Naive thymus-derived CD8-positive, alpha-beta T cell (primary cell): ENCODE measurements at regions not wholly inside any gene's neighbourhood (a gene's known extent, or its start where the extent isn't known, plus 50 kb on each side); places are given as distances from the start of the nearest gene placed in this dataset.

ENCODE experiments used
- ATAC-seq, 2 donors: fragments of 150-1000 bp; cut with Tn5 transposase in 1 of 2; sonication (Bioruptor Pico), chemical (Tn5 transposase) in 1 of 2; 1 replicate in 1 of 2; 2 replicates in 1 of 2; pipeline ENCODE4 v1.10.0; 2021; ENCODE audit warnings: mild to moderate bottlenecking in 2 of 2, moderate library complexity in 2 of 2
- POLR2A ChIA-PET: fragments of 350-600 bp; sonication (Branson Sonifier 250); formaldehyde crosslinking; loops from one replicate; lab custom pipeline; 2021; ENCODE audit warnings: antibody characterized with exemption; lab: Charles Lee
- DNase-seq, 10 donors: peaks; one replicate each; pipeline versions ENCODE4 v3.0.0 to v3.0.0-alpha.2; 2020 to 2022
- H3K27ac Mint-ChIP-seq, 10 donors: one replicate each; pipeline ENCODE4 v1.8.0; 2020 to 2022; ENCODE audit warnings: mild to moderate bottlenecking in 10 of 10, mixed read lengths in 10 of 10, moderate library complexity in 4 of 10, inconsistent platforms in 1 of 10
- H3K27me3 Mint-ChIP-seq, 5 donors: one replicate each; pipeline ENCODE4 v1.8.0; 2021 to 2022; ENCODE audit warnings: mixed read lengths in 5 of 5
- H3K36me3 Mint-ChIP-seq, 3 donors: one replicate each; pipeline ENCODE4 v1.8.0; 2020 to 2022; ENCODE audit warnings: mixed read lengths in 3 of 3, mild to moderate bottlenecking in 2 of 3, inconsistent platforms in 1 of 3
- H3K4me1 Mint-ChIP-seq, 4 donors: one replicate each; pipeline ENCODE4 v1.8.0; 2021 to 2022; ENCODE audit warnings: mixed read lengths in 4 of 4
- H3K4me3 Mint-ChIP-seq, 10 donors: one replicate each; pipeline ENCODE4 v1.8.0; 2020 to 2022; ENCODE audit warnings: mild to moderate bottlenecking in 10 of 10, mixed read lengths in 10 of 10, moderate library complexity in 6 of 10, inconsistent platforms in 1 of 10
- H3K9me3 Mint-ChIP-seq, 9 donors: one replicate each; pipeline ENCODE4 v1.8.0; 2020 to 2022; ENCODE audit warnings: mixed read lengths in 9 of 9, mild to moderate bottlenecking in 3 of 9, inconsistent platforms in 1 of 9, moderate library complexity in 1 of 9

- DNase-seq (no peak), ATAC-seq (no peak)
- peaks cover 0 to 9% (median 0%) of the 10 kb centered on the region in 5 donors for H3K27me3 Mint-ChIP-seq
- POLR2A ChIA-PET: no interaction called here
- no peak overlapping the region for H3K27ac Mint-ChIP-seq
- no peak overlapping the region for H3K4me3 Mint-ChIP-seq
- no peaks in the 10 kb centered on the region for H3K4me1 Mint-ChIP-seq
- H3K9me3 Mint-ChIP-seq: peaks cover 0 to 13% (median 2%) of the 10 kb centered on the region in 9 donors
- H3K36me3 Mint-ChIP-seq: no peaks in the 10 kb centered on the region
These were observed 85.2 kb downstream of the POLR1F start for GRCh38 chr7:19623676-19624075.

- POLR2A ChIA-PET: no interaction called here
- peaks cover 0 to 13% (median 1%) of the 10 kb centered on the region in 9 donors for H3K9me3 Mint-ChIP-seq
- H3K27ac Mint-ChIP-seq: no peak overlapping the region
- H3K36me3 Mint-ChIP-seq: no peaks in the 10 kb centered on the region
- no peak overlapping the region for H3K4me3 Mint-ChIP-seq
- DNase-seq (no peak), ATAC-seq (no peak)
- H3K4me1 Mint-ChIP-seq: no peaks in the 10 kb centered on the region
- H3K27me3 Mint-ChIP-seq: peaks cover 0 to 9% (median 0%) of the 10 kb centered on the region in 5 donors
These were observed 87.1 kb downstream of the POLR1F start for GRCh38 chr7:19621740-19622139.

- Mint-ChIP-seq H3K4me3 (no peak overlapping the region), H3K27ac (no peak overlapping the region), H3K27me3 (peaks cover 0 to 9% (median 0%) of the 10 kb centered on the region in 5 donors), H3K4me1 (no peaks in the 10 kb centered on the region), H3K9me3 (peaks cover 0 to 11% (median 0%) of the 10 kb centered on the region in 9 donors), H3K36me3 (no peaks in the 10 kb centered on the region)
- DNase-seq: no peak
- no peak for ATAC-seq
- POLR2A ChIA-PET: no interaction called here
These were observed 88.4 kb downstream of the POLR1F start for GRCh38 chr7:19620470-19620869.

DNA sequence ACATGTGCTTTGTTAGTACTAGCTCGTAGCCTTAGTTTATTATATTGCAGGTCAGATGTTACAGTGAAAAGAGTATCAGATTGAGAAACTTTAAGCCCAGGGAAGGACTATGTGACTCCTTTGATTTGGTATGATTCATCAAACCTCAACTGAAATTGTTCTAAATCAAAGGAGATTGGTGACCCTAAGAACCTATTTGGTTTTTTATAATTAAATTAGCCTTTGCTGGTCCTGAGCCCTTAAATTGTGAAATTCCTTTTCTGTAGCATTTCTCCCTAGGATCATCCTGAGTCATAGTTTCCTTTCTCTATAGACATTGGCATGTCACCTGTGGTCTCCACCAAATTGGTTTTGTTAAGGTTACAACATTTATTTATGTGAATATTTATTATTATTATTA is 89.7 kb downstream of the POLR1F start:
- Mint-ChIP-seq H3K27me3 (peaks cover 0 to 9% (median 0%) of the 10 kb centered on the region in 5 donors), H3K9me3 (peaks cover 0 to 9% (median 0%) of the 10 kb centered on the region in 9 donors), H3K4me1 (no peaks in the 10 kb centered on the region), H3K4me3 (no peak overlapping the region), H3K27ac (no peak overlapping the region), H3K36me3 (no peaks in the 10 kb centered on the region)
- DNase-seq (no peak), ATAC-seq (no peak)
- POLR2A ChIA-PET: no interaction called here

DNA sequence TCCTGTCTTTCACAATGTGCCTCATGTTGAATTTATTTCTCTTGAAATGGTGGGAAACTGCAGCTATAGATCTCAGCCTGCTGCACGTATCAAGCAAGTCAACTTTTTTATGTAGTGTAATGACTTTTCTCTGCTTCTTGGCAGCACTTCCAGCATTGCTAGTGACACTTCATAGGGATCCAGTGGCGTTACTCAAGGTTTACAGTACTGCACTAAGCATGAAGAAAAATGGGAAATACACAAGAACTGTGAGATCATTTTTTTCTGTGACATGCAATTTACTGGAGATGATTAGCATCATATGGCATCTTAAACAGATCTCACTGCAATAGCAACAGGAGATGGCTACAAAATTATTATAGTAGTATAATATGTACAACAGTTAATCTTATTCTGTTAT is 90.9 kb downstream of the POLR1F start:
- Mint-ChIP-seq H3K27me3 (peaks cover 0 to under 1% (median 0%) of the 10 kb centered on the region in 5 donors), H3K4me3 (no peak overlapping the region), H3K4me1 (no peaks in the 10 kb centered on the region), H3K9me3 (peaks cover 0 to 9% (median 0%) of the 10 kb centered on the region in 9 donors), H3K27ac (no peak overlapping the region), H3K36me3 (no peaks in the 10 kb centered on the region)
- DNase-seq: no peak
- ATAC-seq: no peak
- POLR2A ChIA-PET: no interaction called here

DNA sequence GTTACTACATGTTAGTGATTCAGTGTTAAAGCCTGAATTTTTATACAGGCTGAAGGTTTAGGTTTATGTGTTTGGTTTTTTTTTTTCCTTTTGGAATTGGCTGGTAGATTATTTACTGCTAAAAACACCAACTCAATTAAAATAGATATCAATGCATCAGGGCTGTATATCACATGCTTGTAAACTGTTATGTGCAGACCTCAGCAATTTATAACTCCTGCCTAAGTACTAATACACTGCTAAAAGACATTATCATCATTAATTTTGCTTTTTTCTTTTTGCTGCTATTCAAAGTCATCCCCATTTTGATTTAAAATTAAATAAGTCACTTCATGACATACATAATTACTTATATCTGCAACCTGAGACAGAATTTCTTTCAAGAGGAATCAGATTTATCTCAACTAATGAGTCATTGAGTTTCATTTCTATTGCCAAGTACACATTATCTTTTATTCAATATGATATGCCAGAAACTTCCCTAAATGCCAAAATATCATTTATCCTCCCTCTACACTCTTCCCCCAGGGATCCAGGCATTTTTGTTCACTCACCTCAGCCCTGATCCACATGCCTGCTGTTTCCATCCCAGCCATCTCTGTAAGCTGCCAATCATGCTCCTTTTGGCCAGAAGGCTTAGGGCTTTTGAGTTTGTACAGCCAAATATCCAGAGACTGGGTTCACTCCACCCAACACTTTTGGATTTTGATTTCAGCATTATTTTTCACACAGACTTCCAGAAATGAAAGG is 98.5 kb downstream of the POLR1F start:
- H3K9me3 Mint-ChIP-seq: peaks cover 0 to 31% (median 0%) of the 10 kb centered on the region in 9 donors
- H3K4me1 Mint-ChIP-seq: no peaks in the 10 kb centered on the region
- POLR2A ChIA-PET: no interaction called here
- H3K27ac Mint-ChIP-seq: no peak overlapping the region
- H3K36me3 Mint-ChIP-seq: no peaks in the 10 kb centered on the region
- no peaks in the 10 kb centered on the region for H3K27me3 Mint-ChIP-seq
- ATAC-seq: no peak
- H3K4me3 Mint-ChIP-seq: no peak overlapping the region
- DNase-seq: no peak

DNA sequence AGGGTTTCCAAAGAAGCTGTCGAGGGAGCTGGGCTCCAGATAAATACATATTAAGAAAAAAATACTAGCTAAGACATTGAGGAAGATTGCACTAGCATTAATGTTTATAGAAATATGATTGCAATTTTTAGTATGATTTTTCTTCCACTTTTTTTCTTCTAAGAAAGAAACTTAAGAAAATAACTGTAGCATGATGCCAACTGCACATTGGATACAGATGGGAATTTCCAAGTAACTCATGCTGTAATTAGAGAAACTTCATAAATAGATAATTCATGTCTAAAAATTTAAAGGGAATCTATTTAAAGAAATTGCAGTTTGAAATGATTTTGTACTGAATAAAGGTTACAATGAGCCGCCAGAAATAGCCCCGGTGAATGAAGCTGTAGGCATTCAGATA is 119.4 kb downstream of the POLR1F start:
- DNase-seq (no peak), ATAC-seq (no peak)
- no peak overlapping the region for H3K4me3 Mint-ChIP-seq
- H3K4me1 Mint-ChIP-seq: no peaks in the 10 kb centered on the region
- no peak overlapping the region for H3K27ac Mint-ChIP-seq
- H3K9me3 Mint-ChIP-seq: peaks cover under 1 to 32% (median 6%) of the 10 kb centered on the region in 9 donors
- no peaks in the 10 kb centered on the region for H3K27me3 Mint-ChIP-seq
- POLR2A ChIA-PET: no interaction called here
- H3K36me3 Mint-ChIP-seq: no peaks in the 10 kb centered on the region

DNA sequence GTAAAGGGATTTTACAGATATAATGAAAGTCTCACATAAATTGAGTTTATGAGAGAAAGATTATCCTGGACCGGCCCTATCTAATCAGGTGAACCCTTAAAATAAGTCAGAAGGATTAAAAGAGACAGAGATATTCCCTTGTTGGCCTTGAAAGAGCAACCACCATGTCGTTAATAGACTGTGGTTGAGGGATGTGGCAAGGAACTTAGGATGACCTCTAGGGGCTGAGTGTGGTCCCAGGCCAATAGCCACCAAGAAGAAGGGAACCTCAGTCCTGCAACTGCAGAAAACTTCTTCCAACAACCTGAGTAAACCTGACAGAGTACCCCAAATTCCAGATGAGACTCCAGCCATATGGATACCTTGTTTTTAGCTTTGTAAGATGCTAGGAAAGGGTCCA is 121.5 kb downstream of the POLR1F start:
- Mint-ChIP-seq H3K36me3 (no peaks in the 10 kb centered on the region), H3K27me3 (no peaks in the 10 kb centered on the region), H3K4me3 (no peak overlapping the region), H3K9me3 (peaks cover 0 to 11% (median 4%) of the 10 kb centered on the region in 9 donors), H3K27ac (no peak overlapping the region), H3K4me1 (no peaks in the 10 kb centered on the region)
- POLR2A ChIA-PET: no interaction called here
- ATAC-seq: no peak
- DNase-seq: no peak

DNA sequence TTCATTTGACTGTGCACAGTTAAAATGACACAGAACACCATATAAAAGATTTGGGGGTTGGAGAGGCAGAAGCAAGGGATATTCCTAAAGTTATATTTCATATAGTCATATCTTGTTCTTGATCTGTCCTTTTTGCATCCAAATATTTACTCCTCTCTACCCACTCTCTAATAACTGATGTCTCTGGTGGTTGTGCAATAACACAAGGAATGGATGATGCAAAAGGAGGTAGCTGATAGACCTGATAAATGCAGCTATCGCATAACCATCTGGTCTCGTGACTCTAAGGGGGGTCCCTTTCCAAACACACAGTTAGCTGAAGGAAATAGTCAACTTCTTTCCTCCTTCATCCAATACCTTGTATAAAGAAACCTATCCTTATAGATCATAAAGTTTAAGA is 123.1 kb downstream of the POLR1F start:
- Mint-ChIP-seq H3K36me3 (no peaks in the 10 kb centered on the region), H3K9me3 (peaks cover 0 to 10% (median 0%) of the 10 kb centered on the region in 9 donors), H3K27ac (no peak overlapping the region), H3K4me3 (no peak overlapping the region), H3K4me1 (no peaks in the 10 kb centered on the region), H3K27me3 (no peaks in the 10 kb centered on the region)
- DNase-seq: no peak
- no peak for ATAC-seq
- POLR2A ChIA-PET: no interaction called here

- DNase-seq (no peak), ATAC-seq (no peak)
- peaks cover 0 to 7% (median 0%) of the 10 kb centered on the region in 9 donors for H3K9me3 Mint-ChIP-seq
- POLR2A ChIA-PET: no interaction called here
- H3K27ac Mint-ChIP-seq: no peak overlapping the region
- no peaks in the 10 kb centered on the region for H3K36me3 Mint-ChIP-seq
- no peak overlapping the region for H3K4me3 Mint-ChIP-seq
- H3K27me3 Mint-ChIP-seq: no peaks in the 10 kb centered on the region
- no peaks in the 10 kb centered on the region for H3K4me1 Mint-ChIP-seq
These were observed 132.8 kb downstream of the POLR1F start for GRCh38 chr7:19575909-19576557.

DNA sequence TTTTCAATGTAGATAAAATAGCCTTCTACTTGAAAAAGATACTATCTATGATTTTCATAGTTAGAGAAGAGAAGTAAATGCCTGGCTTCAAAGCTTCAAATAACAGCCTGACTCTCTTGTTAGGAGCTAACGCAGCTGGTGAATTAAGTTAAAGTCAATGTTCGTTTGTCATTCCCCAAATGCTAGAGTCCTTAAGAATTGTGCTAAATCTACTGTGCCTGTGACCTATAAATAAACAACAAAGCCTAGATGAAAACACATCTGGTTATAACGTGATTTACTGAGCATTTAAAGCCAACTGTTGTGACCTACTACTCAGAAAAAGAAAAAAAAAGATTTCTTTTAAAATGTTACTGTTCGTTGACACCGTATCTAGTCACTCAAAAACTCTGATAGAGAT is 134.7 kb downstream of the POLR1F start:
- ATAC-seq: no peak
- no peaks in the 10 kb centered on the region for H3K4me1 Mint-ChIP-seq
- peaks cover 0 to 11% (median 0%) of the 10 kb centered on the region in 9 donors for H3K9me3 Mint-ChIP-seq
- H3K36me3 Mint-ChIP-seq: no peaks in the 10 kb centered on the region
- no peak overlapping the region for H3K27ac Mint-ChIP-seq
- no peak for DNase-seq
- no peaks in the 10 kb centered on the region for H3K27me3 Mint-ChIP-seq
- POLR2A ChIA-PET: no interaction called here
- H3K4me3 Mint-ChIP-seq: no peak overlapping the region

GRCh38 chr7:19572566-19572965 is 136.3 kb downstream of the POLR1F start:
- no peaks in the 10 kb centered on the region for H3K36me3 Mint-ChIP-seq
- no peaks in the 10 kb centered on the region for H3K27me3 Mint-ChIP-seq
- ATAC-seq (no peak), DNase-seq (no peak)
- peaks cover 0 to 14% (median 2%) of the 10 kb centered on the region in 9 donors for H3K9me3 Mint-ChIP-seq
- POLR2A ChIA-PET: no interaction called here
- H3K4me1 Mint-ChIP-seq: no peaks in the 10 kb centered on the region
- no peak overlapping the region for H3K27ac Mint-ChIP-seq
- no peak overlapping the region for H3K4me3 Mint-ChIP-seq

DNA sequence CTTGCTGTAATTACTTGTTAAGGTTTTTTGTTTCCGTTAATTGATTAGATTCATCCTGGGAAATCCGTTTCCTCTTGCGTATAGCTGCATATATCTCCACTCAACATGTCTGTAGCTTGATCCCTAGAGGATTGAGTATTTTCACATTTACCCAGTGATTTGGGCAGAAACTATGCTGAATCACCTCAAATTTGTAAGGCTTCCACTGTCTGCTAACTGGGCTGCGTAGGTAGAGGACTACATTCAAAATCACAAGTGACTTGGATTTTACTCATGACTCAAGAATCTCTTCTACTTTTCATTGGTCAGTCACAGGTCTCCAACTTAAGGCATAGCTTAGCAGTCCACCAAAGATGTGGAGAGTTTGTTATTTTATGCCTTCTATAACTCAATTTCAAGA is 141.8 kb downstream of the POLR1F start:
- Mint-ChIP-seq H3K9me3 (peaks cover 0 to 11% (median 4%) of the 10 kb centered on the region in 9 donors), H3K36me3 (no peaks in the 10 kb centered on the region), H3K27ac (no peak overlapping the region), H3K4me1 (no peaks in the 10 kb centered on the region), H3K27me3 (peaks cover 0 to 2% (median 0%) of the 10 kb centered on the region in 5 donors), H3K4me3 (no peak overlapping the region)
- DNase-seq (no peak), ATAC-seq (no peak)
- POLR2A ChIA-PET: no interaction called here
